ENCODE measurements at regions not wholly inside any gene's neighbourhood (a gene's known extent, or its start where the extent isn't known, plus 50 kb on each side); places are given as distances from the start of the nearest gene placed in this dataset.

- H4K5ac ChIP-seq (ENCODE audit: insufficient read length, low read depth, low read length) = no peak overlapping the region
- no peak overlapping the region for H3T11ph ChIP-seq (ENCODE audit: low read length)
- no peak overlapping the region for H2BK5ac ChIP-seq (ENCODE audit: insufficient read length, low read length)
- H3K23me2 ChIP-seq (ENCODE audit: insufficient read length, low read depth, low read length, poor library complexity, severe bottlenecking) = no peaks in the 10 kb centered on the region
- no peak overlapping the region for H2AK5ac ChIP-seq (ENCODE audit: insufficient read length, low read length)
- WGBS (ENCODE audit: extremely low coverage, insufficient read length, low lambda C conversion rate) = no CpG with 5 or more reads among the region's 1 CpG
- no peak overlapping the region for H2BK20ac ChIP-seq (ENCODE audit: low read depth, low read length, poor library complexity, severe bottlenecking)
- no peak overlapping the region for H3K4ac ChIP-seq (ENCODE audit: low read depth, low read length)
- H3K27ac ChIP-seq (ENCODE audit: insufficient read length, low read depth, low read length) = no peak overlapping the region
- TF ChIP-seq CTCF (conservative IDR thresholded peaks at IDR 0.05) = no peak
- Mint-ChIP-seq H3K27ac (no peak overlapping the region), H3K27me3 (ENCODE audit: low read depth) (no peaks in the 10 kb centered on the region), H3K9me3 (peaks cover 0 to 2% of the 10 kb centered on the region in 2 experiments; a peak in 1 of 5 replicates), H3K4me3 (no peak overlapping the region), H3K4me1 (peaks cover 50 to 63% of the 10 kb centered on the region in 2 experiments), H3K36me3 (ENCODE audit: insufficient read depth in 1 of 3, low read depth in 3 of 3) (peaks cover 0 to 7% (median 4%) of the 10 kb centered on the region in 3 experiments; a peak in 4 of 7 replicates)
- no peaks in the 10 kb centered on the region for H3K79me1 ChIP-seq (ENCODE audit: insufficient read depth, low read depth, low read length, poor library complexity, severe bottlenecking)
- H4K91ac ChIP-seq (ENCODE audit: insufficient read length, low read depth, low read length) = no peak overlapping the region
- H3K4me2 ChIP-seq (ENCODE audit: insufficient read depth, insufficient read length, low read length) = no peak overlapping the region
- H3K18ac ChIP-seq (ENCODE audit: insufficient read length, low read depth, low read length) = no peak overlapping the region
- H3K9ac ChIP-seq (ENCODE audit: extremely low read depth, insufficient read length, low read length) = no peak overlapping the region
- H3K9me3 ChIP-seq (ENCODE audit: control insufficient read depth, low read depth, low read length) = no peaks in the 10 kb centered on the region
- no peaks in the 10 kb centered on the region for H3K79me2 ChIP-seq (ENCODE audit: insufficient read depth, low read length)
- no peak overlapping the region for H2BK12ac ChIP-seq (ENCODE audit: insufficient read length, low read depth, low read length)
- no peak overlapping the region for H2AFZ ChIP-seq (ENCODE audit: low read length)
- H2BK15ac ChIP-seq (ENCODE audit: low read depth, low read length) = no peak overlapping the region
- no peak overlapping the region for H3K23ac ChIP-seq (ENCODE audit: insufficient read length, low read depth, low read length)
- H3K56ac ChIP-seq (ENCODE audit: insufficient read length, low read depth, low read length) = no peak overlapping the region
- H2BK120ac ChIP-seq (ENCODE audit: low read depth, low read length, poor library complexity, severe bottlenecking) = no peak overlapping the region
- no peaks in the 10 kb centered on the region for H3K27me3 ChIP-seq (ENCODE audit: insufficient read depth, low read length)
- no peaks in the 10 kb centered on the region; the same call in 1 of the 2 replicates for H3K4me1 ChIP-seq (ENCODE audit: insufficient read depth, low read length)
- H4K20me1 ChIP-seq (ENCODE audit: control insufficient read depth, insufficient read depth, insufficient read length) = no peaks in the 10 kb centered on the region
- DNase-seq = no peak
- H3K14ac ChIP-seq (ENCODE audit: insufficient read depth, low read length) = no peak overlapping the region
- no peak overlapping the region for H4K8ac ChIP-seq (replicated peaks; ENCODE audit: insufficient read length, low read depth, low read length)
These were observed 533.2 kb downstream of the RIT2 start for GRCh38 chr18:42582266-42582665.
